ENCODE measurements at regions not wholly inside any gene's neighbourhood (a gene's known extent, or its start where the extent isn't known, plus 50 kb on each side); places are given as distances from the start of the nearest gene placed in this dataset.

GRCh38 chr15:75123395-75123794 lies 78.3 kb upstream of the C15orf39 start:
- TF ChIP-seq POLR2AphosphoS5 (IDR thresholded peaks at IDR 0.05; ENCODE audit: low read depth, low read length) (no peak), SIN3A (IDR thresholded peaks at IDR 0.05; ENCODE audit: borderline replicate concordance, insufficient read depth, low read length) (no peak), FOXP2 (optimal IDR thresholded peaks at IDR 0.05; ENCODE audit: borderline replicate concordance, extremely low read depth, extremely low read length, insufficient read depth) (no peak), REST (IDR thresholded peaks at IDR 0.05; ENCODE audit: insufficient read depth in 1 of 2, low read depth in 2 of 2, low read length in 2 of 2) (no peak), TAF1 (IDR thresholded peaks at IDR 0.05; ENCODE audit: borderline replicate concordance, insufficient read depth, low read length) (no peak)
